Tibial artery (tissue), 4 donors: ENCODE measurements at regions not wholly inside any gene's neighbourhood (a gene's known extent, or its start where the extent isn't known, plus 50 kb on each side); places are given as distances from the start of the nearest gene placed in this dataset.

Experiments used
- DNase-seq, 2 donors: peaks; one replicate each; pipeline ENCODE4 v3.0.0-alpha.2; 2019
- H3K27ac ChIP-seq, 2 donors: fragments of 200-600 bp; sonication (generic) in 1 of 2; 1 replicate in 1 of 2; 2 replicates in 1 of 2; pipeline ENCODE4 v1.5.1; 2018 to 2019; ENCODE audit warnings: mild to moderate bottlenecking in 1 of 2
- H3K27me3 ChIP-seq, 2 donors: fragments of 200-600 bp; sonication (generic) in 1 of 2; one replicate each; pipeline versions ENCODE4 v1.5.1 to v1.6.0; 2016 to 2019
- H3K36me3 ChIP-seq, 3 donors: fragments of 200-600 bp; sonication (generic) in 2 of 3; one replicate each; pipeline ENCODE4 v1.5.1; 2016 to 2019; ENCODE audit warnings: mild to moderate bottlenecking in 2 of 3
- H3K4me1 ChIP-seq, 4 donors: fragments of 200-600 bp; sonication (generic) in 2 of 4; 1 replicate in 3 of 4; 2 replicates in 1 of 4; pipeline ENCODE4 v1.5.1; 2016 to 2019
- H3K4me3 ChIP-seq, 2 donors: fragments of 200-600 bp; sonication (generic) in 1 of 2; 1 replicate in 1 of 2; 2 replicates in 1 of 2; pipeline ENCODE4 v1.5.1; 2018 to 2019; ENCODE audit warnings: mild to moderate bottlenecking in 2 of 2
- H3K9me3 ChIP-seq, 3 donors: fragments of 200-600 bp; sonication (generic) in 1 of 3; one replicate each; pipeline ENCODE4 v1.5.1; 2016 to 2019
- CTCF ChIP-seq, 2 experiments: fragments of 200-600 bp in 1 of 2; fragments of 450-650 bp in 1 of 2; IDR thresholded peaks; one replicate each; pipeline ENCODE4 v1.5.1; 2017 to 2019; ENCODE audit warnings: antibody characterized with exemption in 2 of 2, mild to moderate bottlenecking in 1 of 2, moderate library complexity in 1 of 2
- intact Hi-C: fragments of 100-400 bp; cut with DNase I; formaldehyde crosslinking; loops from one replicate; pipeline ENCODE4 v1.15.0; 2023; ENCODE audit warnings: low total_unique reads

GRCh38 chr4:138522366-138522765 is 280.2 kb upstream of the SLC7A11 start:
- Histone ChIP-seq H3K27me3 (no peaks in the 10 kb centered on the region), H3K36me3 (no peaks in the 10 kb centered on the region), H3K9me3 (no peaks in the 10 kb centered on the region), H3K27ac (no peak overlapping the region), H3K4me3 (no peak overlapping the region), H3K4me1 (no peaks in the 10 kb centered on the region)
- DNase-seq: no peak
- TF ChIP-seq CTCF (IDR thresholded peaks at IDR 0.05): no peak
- intact Hi-C loops: no loop called here

GRCh38 chr4:138521809-138522208 is 279.7 kb upstream of the SLC7A11 start:
- no peak for TF ChIP-seq CTCF (IDR thresholded peaks at IDR 0.05)
- intact Hi-C loops: no loop called here
- Histone ChIP-seq H3K36me3 (no peaks in the 10 kb centered on the region), H3K27ac (no peak overlapping the region), H3K9me3 (no peaks in the 10 kb centered on the region), H3K4me3 (no peak overlapping the region), H3K27me3 (no peaks in the 10 kb centered on the region), H3K4me1 (no peaks in the 10 kb centered on the region)
- no peak for DNase-seq

- Histone ChIP-seq H3K27me3 (no peaks in the 10 kb centered on the region), H3K27ac (no peak overlapping the region), H3K9me3 (no peaks in the 10 kb centered on the region), H3K36me3 (no peaks in the 10 kb centered on the region), H3K4me3 (no peak overlapping the region), H3K4me1 (no peaks in the 10 kb centered on the region)
- no peak for DNase-seq
- no peak for TF ChIP-seq CTCF (IDR thresholded peaks at IDR 0.05)
- intact Hi-C loops: no loop called here
These were observed 277.3 kb upstream of the SLC7A11 start for GRCh38 chr4:138519436-138519835.

GRCh38 chr4:138513535-138513934 is 271.4 kb upstream of the SLC7A11 start:
- intact Hi-C loops: no loop called here
- Histone ChIP-seq H3K27me3 (no peaks in the 10 kb centered on the region), H3K9me3 (no peaks in the 10 kb centered on the region), H3K4me3 (no peak overlapping the region), H3K4me1 (no peaks in the 10 kb centered on the region), H3K27ac (no peak overlapping the region), H3K36me3 (no peaks in the 10 kb centered on the region)
- DNase-seq: no peak
- TF ChIP-seq CTCF (IDR thresholded peaks at IDR 0.05): no peak

GRCh38 chr4:138512756-138513155 is 270.6 kb upstream of the SLC7A11 start:
- Histone ChIP-seq H3K9me3 (no peaks in the 10 kb centered on the region), H3K27me3 (no peaks in the 10 kb centered on the region), H3K36me3 (no peaks in the 10 kb centered on the region), H3K27ac (no peak overlapping the region), H3K4me1 (peaks cover 0 to 2% (median 0%) of the 10 kb centered on the region in 4 donors), H3K4me3 (no peak overlapping the region)
- intact Hi-C loops: no loop called here
- no peak for DNase-seq
- TF ChIP-seq CTCF (IDR thresholded peaks at IDR 0.05): no peak

GRCh38 chr4:138510053-138510452 is 267.9 kb upstream of the SLC7A11 start:
- intact Hi-C loops: no loop called here
- Histone ChIP-seq H3K27me3 (no peaks in the 10 kb centered on the region), H3K36me3 (no peaks in the 10 kb centered on the region), H3K9me3 (no peaks in the 10 kb centered on the region), H3K27ac (no peak overlapping the region), H3K4me1 (peaks cover 0 to 6% (median 0%) of the 10 kb centered on the region in 4 donors), H3K4me3 (no peak overlapping the region)
- no peak for TF ChIP-seq CTCF (IDR thresholded peaks at IDR 0.05)
- no peak for DNase-seq
